ENCODE measurements at regions not wholly inside any gene's neighbourhood (a gene's known extent, or its start where the extent isn't known, plus 50 kb on each side); places are given as distances from the start of the nearest gene placed in this dataset.

GRCh38 chr18:14905350-14905749 is 157.4 kb downstream of the ANKRD30B start:
- no peak for DNase-seq (ENCODE audit: low read depth in 2 of 2)

- no peak for DNase-seq (ENCODE audit: low read depth in 2 of 2)
Measured at GRCh38 chr18:14905979-14906378, 158.0 kb downstream of the ANKRD30B start.

- no peak for DNase-seq (ENCODE audit: low read depth in 2 of 2)
Measured at GRCh38 chr18:14907420-14907819, 159.4 kb downstream of the ANKRD30B start.

- no peak for DNase-seq (ENCODE audit: low read depth in 2 of 2)
Measured at GRCh38 chr18:14908541-14908940, 160.6 kb downstream of the ANKRD30B start.

GRCh38 chr18:14912967-14913366 is 165.0 kb downstream of the ANKRD30B start:
- no peak for DNase-seq (ENCODE audit: low read depth in 2 of 2)

GRCh38 chr18:14914121-14914520 is 166.1 kb downstream of the ANKRD30B start:
- no peak for DNase-seq (ENCODE audit: low read depth in 2 of 2)

GRCh38 chr18:14914771-14915170 is 166.8 kb downstream of the ANKRD30B start:
- no peak for DNase-seq (ENCODE audit: low read depth in 2 of 2)

GRCh38 chr18:14916181-14916580 is 168.2 kb downstream of the ANKRD30B start:
- no peak for DNase-seq (ENCODE audit: low read depth in 2 of 2)

- DNase-seq (ENCODE audit: low read depth in 2 of 2) = no peak
Measured at GRCh38 chr18:14916851-14917250, 168.9 kb downstream of the ANKRD30B start.

GRCh38 chr18:14917311-14917710 is 169.3 kb downstream of the ANKRD30B start:
- DNase-seq (ENCODE audit: low read depth in 2 of 2) = no peak

- DNase-seq (ENCODE audit: low read depth in 2 of 2) = no peak
Measured at GRCh38 chr18:14919666-14920065, 171.7 kb downstream of the ANKRD30B start.

GRCh38 chr18:14921031-14921430 is 173.1 kb downstream of the ANKRD30B start:
- no peak for DNase-seq (ENCODE audit: low read depth in 2 of 2)

- DNase-seq (ENCODE audit: low read depth in 2 of 2) = no peak
Measured at GRCh38 chr18:14921547-14921946, 173.6 kb downstream of the ANKRD30B start.

GRCh38 chr18:14922031-14922430 is 174.1 kb downstream of the ANKRD30B start:
- DNase-seq (ENCODE audit: low read depth in 2 of 2) = no peak

- no peak for DNase-seq (ENCODE audit: low read depth in 2 of 2)
Measured at GRCh38 chr18:14922965-14923565, 175.1 kb downstream of the ANKRD30B start.

GRCh38 chr18:14924226-14924625 is 176.3 kb downstream of the ANKRD30B start:
- no peak for DNase-seq (ENCODE audit: low read depth in 2 of 2)

- no peak for DNase-seq (ENCODE audit: low read depth in 2 of 2)
Measured at GRCh38 chr18:14925281-14925709, 177.3 kb downstream of the ANKRD30B start.

- DNase-seq (ENCODE audit: low read depth in 2 of 2) = no peak
Measured at GRCh38 chr18:14927701-14928100, 179.7 kb downstream of the ANKRD30B start.

GRCh38 chr18:14928396-14928795 is 180.4 kb downstream of the ANKRD30B start:
- no peak for DNase-seq (ENCODE audit: low read depth in 2 of 2)

- DNase-seq (ENCODE audit: low read depth in 2 of 2) = no peak
Measured at GRCh38 chr18:14930076-14930475, 182.1 kb downstream of the ANKRD30B start.

GRCh38 chr18:14930576-14930975 is 182.6 kb downstream of the ANKRD30B start:
- DNase-seq (ENCODE audit: low read depth in 2 of 2) = no peak

- no peak for DNase-seq (ENCODE audit: low read depth in 2 of 2)
Measured at GRCh38 chr18:14933049-14933851, 185.3 kb downstream of the ANKRD30B start.

GRCh38 chr18:14933964-14934363 is 186.0 kb downstream of the ANKRD30B start:
- DNase-seq (ENCODE audit: low read depth in 2 of 2) = no peak
